ENCODE measurements at regions not wholly inside any gene's neighbourhood (a gene's known extent, or its start where the extent isn't known, plus 50 kb on each side); places are given as distances from the start of the nearest gene placed in this dataset.

DNA sequence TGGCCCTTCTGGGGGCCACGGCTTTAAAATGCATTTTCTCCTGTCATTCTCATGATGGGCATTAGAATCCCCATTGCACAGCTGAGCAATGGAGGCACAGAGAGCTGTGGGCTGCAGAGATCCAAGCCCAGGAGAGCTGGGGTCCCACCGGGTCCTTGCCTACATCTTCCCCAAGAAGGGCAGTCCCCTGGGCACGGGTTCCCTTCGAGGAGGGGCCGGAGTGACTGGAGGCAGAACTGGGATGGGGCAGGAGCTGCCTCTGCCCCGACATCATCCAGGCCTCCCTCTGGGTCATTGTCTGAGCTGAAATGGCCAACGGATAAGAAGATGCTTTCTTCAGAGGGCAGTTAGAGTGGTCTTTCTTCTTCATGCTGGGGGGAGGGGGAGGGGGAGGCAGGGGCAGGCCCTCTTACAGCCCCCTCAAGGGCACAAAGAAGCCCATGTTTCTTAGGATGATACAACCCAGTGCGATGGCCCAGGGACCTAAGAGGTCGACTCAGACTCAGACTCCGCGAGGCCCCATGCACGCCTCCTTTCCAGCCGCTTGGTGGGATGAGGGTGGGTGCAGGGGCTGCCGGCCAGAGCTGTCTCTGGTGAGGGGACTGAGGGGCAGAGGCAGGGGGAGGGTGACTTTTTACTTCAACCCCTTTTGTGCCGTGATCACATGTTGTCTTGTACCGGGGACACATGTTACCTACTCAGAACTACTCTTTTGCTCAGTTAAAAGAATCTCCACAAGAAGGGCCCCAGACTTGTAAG lies 112.4 kb upstream of the IRX2 start:
- TF ChIP-seq, protein P1, sequence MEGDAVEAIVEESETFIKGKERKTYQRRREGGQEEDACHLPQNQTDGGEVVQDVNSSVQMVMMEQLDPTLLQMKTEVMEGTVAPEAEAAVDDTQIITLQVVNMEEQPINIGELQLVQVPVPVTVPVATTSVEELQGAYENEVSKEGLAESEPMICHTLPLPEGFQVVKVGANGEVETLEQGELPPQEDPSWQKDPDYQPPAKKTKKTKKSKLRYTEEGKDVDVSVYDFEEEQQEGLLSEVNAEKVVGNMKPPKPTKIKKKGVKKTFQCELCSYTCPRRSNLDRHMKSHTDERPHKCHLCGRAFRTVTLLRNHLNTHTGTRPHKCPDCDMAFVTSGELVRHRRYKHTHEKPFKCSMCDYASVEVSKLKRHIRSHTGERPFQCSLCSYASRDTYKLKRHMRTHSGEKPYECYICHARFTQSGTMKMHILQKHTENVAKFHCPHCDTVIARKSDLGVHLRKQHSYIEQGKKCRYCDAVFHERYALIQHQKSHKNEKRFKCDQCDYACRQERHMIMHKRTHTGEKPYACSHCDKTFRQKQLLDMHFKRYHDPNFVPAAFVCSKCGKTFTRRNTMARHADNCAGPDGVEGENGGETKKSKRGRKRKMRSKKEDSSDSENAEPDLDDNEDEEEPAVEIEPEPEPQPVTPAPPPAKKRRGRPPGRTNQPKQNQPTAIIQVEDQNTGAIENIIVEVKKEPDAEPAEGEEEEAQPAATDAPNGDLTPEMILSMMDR (IDR thresholded peaks at IDR 0.05), result no peak
- no peak for TF ChIP-seq POLR2A (IDR thresholded peaks at IDR 0.05)
- no peak for TF ChIP-seq EP300 (IDR thresholded peaks at IDR 0.05)

All from sigmoid colon (tissue), 4 donors.